ENCODE measurements at regions not wholly inside any gene's neighbourhood (a gene's known extent, or its start where the extent isn't known, plus 50 kb on each side); places are given as distances from the start of the nearest gene placed in this dataset.

DNA sequence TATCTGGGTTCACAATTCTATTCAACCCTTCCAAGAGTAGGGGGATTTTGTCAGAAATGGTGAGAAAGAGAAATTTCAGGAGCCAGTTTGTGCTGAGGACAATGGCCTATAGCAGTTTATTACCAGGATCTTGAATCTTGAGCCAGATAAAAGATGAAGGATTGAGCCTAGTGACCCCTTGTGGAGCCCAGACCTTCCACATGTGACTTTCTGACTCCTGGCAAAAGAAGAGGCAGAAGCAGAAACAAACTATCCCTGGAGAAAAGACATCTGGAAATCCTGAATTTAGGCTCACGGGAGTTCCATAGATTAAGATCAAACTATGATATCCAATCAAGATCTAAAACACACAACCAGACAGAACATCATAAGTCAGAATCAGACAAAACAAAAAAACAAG is 60.9 kb upstream of the CHRM2 start:
- DNase-seq: no peak

DNA sequence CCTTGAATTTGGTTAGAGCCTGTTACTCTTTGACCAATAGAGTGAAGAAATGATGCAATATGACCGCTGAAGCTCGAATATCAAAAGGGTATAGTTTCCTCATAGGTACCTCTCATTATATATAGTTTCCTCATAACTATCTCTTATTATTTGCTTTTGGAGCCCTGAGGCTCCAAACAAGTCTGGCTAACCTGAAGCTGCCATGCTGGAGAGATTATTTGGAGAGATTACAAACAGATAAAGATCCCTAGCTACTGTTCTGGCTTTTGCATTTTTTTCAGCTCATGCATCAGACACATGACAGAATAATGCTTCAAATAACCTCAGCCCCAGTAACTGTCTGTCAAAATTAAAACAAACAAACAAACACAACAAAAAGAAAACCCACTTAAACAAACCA is 65.4 kb upstream of the CHRM2 start:
- no peak for DNase-seq

DNA sequence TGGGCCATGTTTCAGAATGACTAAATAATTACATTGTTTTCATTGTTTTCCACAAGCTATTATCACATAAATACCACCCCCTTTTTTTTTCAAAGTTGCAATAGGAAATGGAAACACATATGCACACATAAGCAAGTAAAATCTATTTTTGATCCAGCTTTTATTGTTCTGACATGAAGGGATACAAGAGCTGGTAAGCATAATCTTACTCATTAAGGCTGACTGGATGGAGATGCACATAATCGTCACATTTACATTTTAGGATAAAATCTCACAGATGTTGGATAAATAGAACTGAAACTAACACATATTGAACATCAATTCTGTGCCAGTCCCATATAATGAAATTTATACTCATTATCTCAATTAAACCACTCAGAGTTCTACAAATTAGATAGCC is 84.5 kb upstream of the CHRM2 start:
- DNase-seq: no peak

DNA sequence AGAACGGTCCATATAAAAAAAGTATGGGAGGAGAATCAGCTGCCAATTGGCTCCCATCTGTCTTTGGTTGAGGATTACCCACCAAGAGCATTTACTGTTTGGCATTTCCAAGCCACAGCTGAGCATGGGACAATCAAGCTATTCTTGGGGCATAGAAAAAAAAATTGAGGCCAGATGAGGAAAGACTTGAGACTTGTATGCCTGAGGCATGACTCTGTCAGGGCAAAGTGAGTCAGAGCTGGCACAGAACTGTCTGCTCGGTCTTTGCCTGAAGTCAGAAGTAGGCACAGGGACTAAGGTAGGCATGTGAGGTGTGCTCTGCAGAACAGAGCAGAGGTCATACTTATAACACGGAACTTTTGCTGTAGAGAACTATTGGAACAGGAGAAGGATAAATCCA is 126.5 kb upstream of the CHRM2 start:
- no peak for DNase-seq

DNA sequence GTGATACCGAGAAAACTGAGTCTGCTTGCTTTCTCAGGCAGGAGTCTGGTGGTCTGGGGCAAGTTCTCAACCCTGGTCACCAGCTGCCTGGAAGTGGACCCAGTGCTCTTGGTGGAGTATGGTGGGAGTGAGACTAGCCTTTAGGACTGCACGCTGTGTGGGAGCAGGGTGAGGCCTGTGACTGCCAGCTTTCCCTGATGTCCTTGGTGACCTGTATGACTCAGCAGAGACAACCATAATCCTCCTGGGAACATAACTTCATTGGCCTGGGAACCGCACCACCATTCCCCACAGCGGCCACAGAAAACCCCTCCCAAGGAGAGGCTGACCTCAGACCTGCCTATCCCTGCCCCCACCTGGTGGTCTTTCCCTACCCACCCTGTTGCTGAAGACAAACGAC is 139.5 kb upstream of the CHRM2 start:
- DNase-seq: no peak

DNA sequence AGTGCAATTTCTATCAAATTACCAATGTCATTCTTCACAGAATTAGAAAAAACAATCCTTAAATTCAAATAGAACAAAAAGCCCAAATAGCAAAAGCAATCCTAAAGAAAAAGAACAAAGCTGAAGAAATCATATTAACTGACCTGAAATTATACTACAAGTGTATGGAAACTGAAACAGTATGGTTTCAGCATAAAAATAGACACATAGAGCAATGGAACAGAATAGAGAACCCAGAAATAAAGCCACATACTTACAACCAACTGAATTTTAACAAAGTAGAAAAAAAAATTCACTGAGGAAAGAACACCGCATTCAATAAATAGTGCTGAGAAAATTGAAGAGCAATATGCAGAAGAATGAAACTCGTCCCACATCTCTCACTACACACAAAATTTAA is 142.0 kb upstream of the CHRM2 start:
- DNase-seq: no peak

DNA sequence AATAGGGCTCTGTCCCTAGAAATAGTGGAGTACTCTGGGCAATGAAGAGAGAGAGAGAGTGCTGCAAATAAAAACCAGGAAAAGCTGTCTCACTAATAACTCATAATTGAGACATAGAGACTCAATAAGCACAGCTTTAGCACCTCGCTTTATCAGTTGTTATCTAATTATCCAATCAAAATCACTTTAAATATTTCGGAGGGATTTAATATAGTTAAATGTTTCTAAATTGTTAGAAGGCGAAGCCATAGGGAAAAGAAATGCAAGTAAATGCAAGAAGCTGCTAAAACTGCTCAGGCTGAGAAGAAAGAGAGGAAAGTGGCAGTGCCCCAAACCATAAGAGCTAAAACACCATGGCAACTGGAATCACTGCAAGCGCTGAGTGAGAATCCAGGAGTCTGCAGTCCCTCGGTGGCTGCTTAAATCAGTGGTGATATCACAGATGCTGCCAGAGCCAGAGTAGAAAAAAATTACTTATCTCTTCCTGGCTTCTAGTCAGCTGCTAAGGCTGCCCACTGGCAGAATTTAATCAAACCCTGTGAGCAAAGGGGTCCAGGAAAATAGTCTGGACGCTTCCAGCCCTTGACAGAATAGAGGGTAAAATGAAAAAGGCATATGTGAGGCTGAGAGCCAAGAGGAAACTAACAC is 150.4 kb upstream of the CHRM2 start:
- DNase-seq: no peak

DNA sequence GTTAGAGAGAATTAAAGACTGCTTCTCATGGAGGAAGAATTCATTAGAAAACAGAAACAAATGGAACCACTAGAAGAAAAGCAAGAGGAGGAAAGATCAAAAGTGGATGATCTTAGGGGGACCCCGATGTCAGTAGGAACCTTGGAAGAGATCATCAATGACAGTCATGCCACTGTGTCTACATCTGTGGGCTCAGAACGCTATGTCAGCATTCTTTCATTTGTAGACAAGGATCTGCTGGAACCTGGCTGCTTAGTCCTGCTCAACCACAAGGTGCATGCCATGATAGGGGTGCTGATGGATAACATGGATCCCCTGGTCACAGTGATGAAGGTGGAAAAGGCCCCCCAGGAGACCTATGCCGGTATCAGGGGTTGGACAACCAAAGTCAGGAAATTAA is 154.4 kb upstream of the CHRM2 start:
- no peak for DNase-seq

DNA sequence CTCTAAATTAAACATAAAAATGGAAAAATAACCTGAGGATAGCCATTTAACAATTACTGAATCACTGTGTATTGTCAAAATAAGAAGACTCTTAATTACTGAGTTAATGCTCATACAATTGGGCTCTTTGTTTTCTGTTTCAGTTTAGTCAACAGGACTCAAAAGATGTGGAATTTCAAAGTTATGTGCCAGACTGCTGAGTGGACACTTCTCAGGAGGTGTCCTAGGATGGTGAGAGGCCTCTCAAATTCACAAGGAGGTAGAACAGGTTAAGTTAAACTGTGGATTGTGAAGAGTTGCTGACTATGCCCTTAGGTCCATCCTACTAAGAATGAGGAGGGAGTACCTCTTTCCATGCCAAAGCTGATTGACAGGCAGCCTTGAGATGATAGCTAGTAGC is 157.7 kb upstream of the CHRM2 start:
- DNase-seq: no peak

DNA sequence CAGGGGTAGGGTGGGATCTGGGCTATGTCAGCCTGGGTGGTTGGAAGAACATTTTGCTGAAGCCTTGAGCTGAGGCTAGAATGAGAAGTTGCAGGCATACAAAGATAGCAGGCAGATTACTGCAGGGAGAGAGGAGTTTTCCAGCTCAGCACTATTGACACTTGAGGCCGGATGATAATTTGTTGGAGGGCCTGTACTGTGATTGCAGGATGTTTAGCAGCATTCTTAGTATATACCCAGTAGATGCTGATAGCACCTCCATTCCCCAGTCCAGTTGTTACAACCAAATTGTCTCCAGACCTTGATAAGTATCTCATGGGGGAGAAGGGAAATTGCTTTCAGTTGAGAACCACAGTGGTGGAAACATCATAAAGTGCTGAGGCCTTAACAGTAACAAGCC is 158.6 kb upstream of the CHRM2 start:
- no peak for DNase-seq

DNA sequence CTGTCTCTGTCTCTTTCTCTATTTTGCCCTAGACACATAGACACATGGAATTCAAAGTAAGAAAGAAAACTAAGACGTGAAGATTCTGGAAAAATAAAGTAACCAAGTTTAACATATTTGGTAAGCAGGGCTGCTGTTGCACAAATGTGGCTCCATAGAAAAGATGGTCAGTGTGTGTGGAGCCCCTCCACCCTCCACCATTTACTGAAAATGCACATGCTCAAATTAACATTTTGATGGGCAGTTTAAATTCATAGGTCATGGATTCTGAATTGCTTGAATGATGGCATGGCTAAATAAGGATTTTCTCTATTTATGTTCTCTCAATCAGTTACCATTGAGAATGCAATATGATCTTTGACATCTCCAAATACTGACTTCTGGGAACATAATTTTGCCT is 165.5 kb upstream of the CHRM2 start:
- no peak for DNase-seq

DNA sequence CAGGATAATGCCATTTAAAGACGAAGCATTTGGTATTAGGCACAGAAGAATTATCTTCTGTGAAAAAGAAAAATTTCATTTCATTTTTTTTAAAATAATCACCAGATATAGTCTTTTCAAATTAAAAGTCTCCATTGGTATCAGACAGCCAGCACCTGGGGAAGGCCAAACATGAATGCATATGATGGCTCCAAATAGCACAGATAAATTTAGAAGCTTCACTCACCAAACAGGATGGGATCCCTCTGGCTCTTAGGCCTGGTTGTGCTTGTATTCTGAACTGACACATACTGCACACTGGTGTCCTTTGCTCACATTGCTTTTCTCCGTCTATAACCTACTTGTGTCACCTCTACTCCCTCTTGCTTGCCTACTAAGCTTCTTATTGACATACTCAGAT is 169.5 kb upstream of the CHRM2 start:
- no peak for DNase-seq

DNA sequence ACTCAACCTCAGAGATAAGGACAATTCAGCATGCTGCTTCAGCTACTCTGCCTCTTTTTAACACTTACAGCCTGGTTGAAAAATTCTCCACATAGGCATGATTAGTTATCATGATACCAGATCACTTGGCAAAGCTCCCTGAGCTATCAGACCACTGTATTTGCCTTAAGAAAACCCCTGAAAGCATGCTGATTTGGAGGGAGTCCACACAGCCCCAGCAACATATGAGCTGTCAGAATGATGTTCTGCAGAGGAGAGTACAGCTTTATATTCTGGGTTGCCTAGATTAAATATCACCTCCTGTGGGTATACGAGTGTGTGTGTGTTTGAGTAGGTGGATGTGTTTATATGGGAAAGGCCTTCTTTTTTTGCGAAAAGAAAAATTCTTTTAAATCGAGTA is 170.2 kb upstream of the CHRM2 start:
- DNase-seq: no peak

DNA sequence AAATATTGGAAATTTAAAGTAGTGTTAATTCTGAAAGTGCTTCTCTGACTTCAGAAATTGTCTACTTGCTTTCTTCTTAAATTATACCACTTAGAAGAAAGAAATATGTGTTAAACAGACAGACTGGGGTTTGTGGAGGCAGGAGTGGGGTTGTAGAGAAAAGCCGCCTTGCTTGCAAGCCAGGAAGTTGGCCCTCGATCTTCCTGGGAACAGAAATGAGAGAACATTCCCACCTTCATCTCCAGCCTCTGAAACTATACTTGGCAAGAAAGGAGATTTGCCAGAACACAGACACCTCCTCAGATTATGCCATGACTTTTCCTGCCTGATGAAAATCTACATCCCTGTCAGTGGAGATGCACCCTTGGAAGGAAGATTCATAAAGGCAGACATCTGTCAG is 171.2 kb upstream of the CHRM2 start:
- DNase-seq: no peak

DNA sequence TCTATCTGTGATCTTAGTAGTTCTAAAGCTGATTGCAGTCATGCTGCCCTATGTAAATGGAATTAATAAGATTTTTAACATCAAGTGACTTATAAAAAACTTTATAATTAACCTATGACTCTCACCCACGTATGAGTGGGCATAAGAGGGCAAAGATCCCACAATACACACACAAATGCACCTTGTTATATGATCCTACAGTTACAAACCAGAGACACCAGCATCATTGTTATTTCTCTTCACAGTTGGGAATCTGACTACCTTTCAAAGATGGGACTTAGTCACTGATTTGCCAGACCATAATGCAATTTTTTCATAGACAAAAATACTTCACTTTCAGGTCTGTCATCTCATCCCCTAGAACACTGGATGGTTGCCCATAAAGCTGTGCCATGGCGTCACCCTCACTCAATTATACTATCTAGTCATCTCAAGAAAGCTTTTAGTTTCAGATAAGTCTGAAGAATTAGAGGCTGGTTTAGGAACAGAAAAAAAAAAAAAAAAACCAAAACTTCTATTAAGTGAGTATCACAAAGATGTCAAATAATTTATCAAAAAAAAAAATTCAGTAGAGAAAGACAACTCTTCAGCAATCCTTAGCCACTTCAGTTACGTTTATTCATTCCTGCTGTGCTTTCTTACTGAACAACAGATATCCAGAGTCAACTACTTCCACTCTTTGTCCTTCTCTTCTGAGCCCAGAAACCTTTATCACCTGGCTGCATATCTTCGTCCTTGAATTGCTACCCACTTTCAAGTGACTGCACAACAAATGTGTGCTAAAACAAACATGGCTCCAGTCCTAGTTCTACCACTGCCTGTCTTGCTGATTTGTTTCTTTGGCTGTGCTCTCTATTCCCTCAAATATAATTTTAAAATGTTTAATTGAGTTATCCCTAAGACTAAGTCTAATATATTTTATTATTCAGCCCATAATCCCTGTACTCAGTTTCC is 175.0 kb upstream of the CHRM2 start:
- DNase-seq: no peak

DNA sequence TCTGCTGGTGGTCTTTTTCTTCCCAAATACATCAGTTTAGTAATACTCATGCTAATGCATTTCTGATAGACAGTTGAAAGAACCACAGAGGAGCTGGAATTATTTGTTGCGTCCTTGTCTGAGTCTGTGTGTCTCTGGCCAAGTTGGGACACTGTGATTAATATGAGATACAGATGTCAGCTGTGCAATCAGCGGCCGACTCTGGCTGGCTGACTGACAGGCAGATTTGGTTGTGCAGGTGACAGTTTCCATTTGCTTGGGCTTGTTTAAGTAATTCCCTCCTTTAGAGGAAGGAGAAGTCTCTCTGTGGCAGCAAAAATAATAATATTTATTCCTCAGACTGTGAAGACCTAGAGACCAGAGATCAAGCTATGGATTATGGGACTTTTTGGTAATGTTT is 176.2 kb upstream of the CHRM2 start:
- DNase-seq: no peak

DNA sequence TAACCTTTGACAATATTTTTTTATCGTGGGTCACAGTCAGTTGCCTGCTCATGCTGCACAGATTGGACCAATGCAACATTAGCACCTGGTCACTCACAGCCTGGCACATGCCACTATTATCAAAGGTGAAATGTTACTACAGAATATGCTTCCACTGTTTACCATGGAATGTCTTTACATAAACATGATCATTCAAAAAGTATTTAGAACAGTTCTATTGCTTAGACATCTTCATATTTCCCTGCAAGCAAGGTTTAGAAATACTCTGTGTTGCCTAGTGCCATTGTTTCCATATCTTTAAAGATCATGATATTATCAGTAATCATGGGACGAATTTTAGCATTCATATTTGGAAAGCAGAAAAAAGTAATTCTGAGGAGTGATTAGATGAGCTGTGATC is 179.9 kb upstream of the CHRM2 start:
- no peak for DNase-seq

DNA sequence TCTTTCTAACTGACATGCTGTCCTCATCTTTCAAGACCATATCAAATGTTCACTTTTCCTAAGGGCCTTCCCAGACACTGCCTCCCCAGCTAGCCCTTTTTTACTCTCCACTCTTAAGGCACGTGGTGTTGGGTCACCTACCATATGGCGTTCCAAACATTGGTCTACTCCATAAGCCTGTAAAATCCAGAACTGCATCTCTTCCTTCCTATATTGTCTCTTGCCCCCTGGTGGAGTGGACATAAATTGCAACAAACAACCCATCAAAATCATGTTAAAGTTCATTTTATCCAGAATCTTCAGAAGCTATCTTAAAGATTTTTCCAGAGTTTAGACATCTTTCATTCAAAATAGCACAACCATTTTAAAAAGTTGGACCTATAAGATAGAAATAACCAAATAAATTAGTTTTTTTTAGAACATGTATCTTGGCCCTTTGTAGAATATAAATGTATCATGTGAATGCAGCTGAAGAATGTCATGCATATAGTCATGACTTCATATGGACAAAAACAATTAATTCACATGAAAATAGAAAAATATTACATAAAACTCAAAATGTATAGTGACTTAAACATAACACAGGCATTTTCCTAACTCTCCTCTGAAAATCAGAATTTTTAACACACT is 180.6 kb upstream of the CHRM2 start:
- no peak for DNase-seq

DNA sequence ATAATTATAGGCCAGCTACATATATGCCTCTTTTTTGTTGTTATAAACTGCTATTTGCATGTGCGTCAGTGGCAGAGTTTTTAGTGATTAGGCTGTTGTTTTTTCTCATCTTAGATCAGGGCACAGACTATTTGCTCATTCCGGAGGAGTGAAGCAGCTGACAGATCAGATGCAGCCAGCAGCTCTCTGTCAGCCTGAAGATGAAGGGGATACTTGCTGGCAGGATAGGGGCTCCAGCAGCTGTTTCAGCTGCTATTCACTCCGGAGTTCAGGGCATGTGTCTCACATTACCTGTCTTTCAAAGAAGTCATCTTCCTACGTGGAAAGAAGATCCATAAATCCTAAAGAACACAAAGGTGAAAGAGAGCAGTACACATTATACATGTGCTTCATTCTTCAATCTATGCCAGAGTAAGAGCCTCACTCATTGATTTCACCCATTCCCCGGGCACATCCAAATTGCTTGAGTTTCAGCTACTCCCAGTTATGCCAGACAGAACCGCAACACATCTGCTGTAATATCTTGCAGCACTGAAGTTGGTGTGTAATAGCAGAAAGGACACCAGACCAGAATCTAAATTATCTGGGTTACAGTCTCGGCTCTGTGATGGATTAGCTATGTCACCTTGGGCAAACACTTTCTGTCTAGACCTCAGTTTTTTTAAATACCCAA is 182.8 kb upstream of the CHRM2 start:
- DNase-seq: no peak

DNA sequence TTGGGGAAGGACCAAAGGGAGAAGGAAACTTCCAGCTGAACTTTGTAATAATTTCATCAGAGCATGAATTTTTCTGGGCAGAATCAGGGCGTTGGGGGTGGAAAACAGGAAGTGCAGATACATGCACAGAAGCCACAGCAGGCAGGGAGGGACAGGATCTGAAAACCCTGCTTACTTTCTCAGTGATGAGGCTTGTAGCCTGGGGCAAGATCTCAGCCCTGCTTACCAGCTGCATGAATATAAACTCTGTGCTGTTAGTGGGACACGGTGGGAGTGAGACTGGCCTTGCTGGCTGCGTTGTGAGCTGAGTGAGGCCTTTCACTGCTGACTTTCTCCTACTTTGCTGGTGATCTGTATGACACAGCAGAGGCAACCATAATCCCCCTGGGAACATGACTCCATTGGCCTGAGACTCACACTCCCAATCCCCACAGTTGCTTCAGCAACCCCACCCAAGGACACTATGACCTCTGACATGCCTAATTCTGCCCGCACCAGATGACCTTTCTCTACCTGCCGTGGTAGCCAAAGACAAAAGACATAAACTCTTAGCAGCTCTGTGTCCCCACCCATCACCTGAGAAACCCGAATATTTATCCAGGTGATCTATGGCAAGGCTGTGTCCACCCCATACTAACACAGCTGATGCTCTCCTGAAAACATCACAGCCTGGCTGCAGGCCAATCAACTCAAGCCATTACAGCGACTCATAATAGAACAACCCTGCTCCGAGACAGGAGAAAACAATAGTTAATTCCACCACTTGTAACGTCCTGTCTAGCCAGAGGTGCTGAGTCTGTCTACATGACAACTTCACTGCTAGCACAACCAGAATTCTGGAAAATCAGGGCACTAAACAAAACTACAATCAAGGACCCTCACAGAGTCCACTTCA is 190.7 kb upstream of the CHRM2 start:
- DNase-seq: no peak

DNA sequence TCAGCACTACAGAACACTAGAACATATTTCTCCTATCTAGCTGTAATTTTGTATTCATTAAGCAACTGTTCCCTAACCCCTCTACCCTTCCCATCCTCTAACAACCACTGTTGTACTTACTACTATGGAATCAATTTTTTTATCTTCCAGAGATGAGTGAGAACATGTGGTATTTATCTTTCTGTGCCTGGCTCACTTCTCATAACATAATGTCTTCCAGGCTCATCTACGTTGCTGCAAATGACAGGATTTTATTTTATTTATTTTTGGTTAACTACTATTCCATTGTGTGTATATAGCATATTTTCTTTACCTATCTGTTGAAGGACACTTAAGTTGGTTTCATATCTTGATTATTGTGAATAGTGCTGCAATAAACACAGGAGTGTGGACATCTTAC is 200.9 kb upstream of the CHRM2 start:
- no peak for DNase-seq

DNA sequence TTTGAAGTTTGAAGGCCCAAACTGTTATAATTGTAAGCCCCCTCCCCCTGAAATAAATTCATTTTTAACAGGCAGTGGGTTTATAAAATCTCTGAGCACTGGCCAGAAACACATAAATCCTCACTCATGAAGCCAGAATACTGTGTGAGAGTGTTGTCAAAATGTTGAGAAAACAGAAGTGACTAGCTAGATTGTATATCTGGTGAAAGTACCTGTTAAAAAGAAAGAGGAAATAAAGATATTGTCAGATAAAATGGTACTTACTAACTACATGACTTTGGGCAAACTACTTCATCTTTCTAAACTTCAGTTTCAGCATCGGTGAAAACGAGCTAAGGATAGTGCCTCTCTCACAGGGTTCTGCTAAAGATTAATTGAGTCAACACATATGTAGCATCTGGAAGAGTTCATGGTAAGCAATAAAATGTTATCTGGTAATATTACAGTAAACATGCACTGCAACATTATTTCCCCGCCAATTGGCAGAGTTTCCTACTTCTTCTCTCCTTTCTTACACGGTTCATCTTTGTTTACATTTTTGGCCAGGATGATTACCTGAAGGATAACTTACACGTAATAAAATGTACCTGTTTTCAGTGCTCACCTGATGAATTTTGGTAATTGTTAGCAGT is 202.5 kb upstream of the CHRM2 start:
- DNase-seq: no peak

All from NCI-H2227 treated with DMSO at 0.1 percent for 48 hours (cell line).